ENCODE measurements at regions not wholly inside any gene's neighbourhood (a gene's known extent, or its start where the extent isn't known, plus 50 kb on each side); places are given as distances from the start of the nearest gene placed in this dataset.

GRCh38 chr11:19330416-19330815, 89.7 kb upstream of the E2F8 start:
- in situ Hi-C loops (cut with MboI), result no loop called here
- no peaks in the 10 kb centered on the region for H3K36me3 ChIP-seq (ENCODE audit: control insufficient read depth, insufficient read depth, low read length)

GRCh38 chr11:19329970-19330369, 89.2 kb upstream of the E2F8 start:
- H3K27ac ChIP-seq (ENCODE audit: extremely low read depth, low read depth, low read length), result no peak overlapping the region
- ATAC-seq (no peak), FAIRE-seq (no peak), DNase-seq (ENCODE audit: extremely low read depth in 1 of 4, low spot score in 3 of 4) (no peak)
- peaks cover 0 to 6% of the 10 kb centered on the region in 2 experiments; a peak in 2 of 5 replicates for H3K27me3 ChIP-seq (ENCODE audit: control insufficient read depth in 2 of 2, insufficient read depth in 2 of 2, low read length in 2 of 2)
- no peaks in the 10 kb centered on the region for H3K36me3 ChIP-seq (ENCODE audit: control insufficient read depth, insufficient read depth, low read length)
- ChIA-PET CTCF (ENCODE audit: low intra/inter-chr PET ratio) (no interaction called here), POLR2A (no interaction called here)
- H4K20me1 ChIP-seq (replicated peaks; ENCODE audit: control insufficient read depth, insufficient read depth, low read length), result no peaks in the 10 kb centered on the region
- no peak overlapping the region for H3K9ac ChIP-seq (ENCODE audit: insufficient read depth in 1 of 2, low read depth in 2 of 2, low read length in 2 of 2)
- no peak overlapping the region for H3K4me3 ChIP-seq
- H3K9me1 ChIP-seq (ENCODE audit: control insufficient read depth, insufficient read depth, low read length), result no peaks in the 10 kb centered on the region
- no peaks in the 10 kb centered on the region for H3K4me1 ChIP-seq (replicated peaks in 1 of 2; ENCODE audit: control insufficient read depth in 2 of 2, insufficient read depth in 2 of 2, low read length in 2 of 2)
- no peak overlapping the region for H2AFZ ChIP-seq (ENCODE audit: low read depth, low read length)
- no peaks in the 10 kb centered on the region for H3K9me3 ChIP-seq (replicated peaks; ENCODE audit: control insufficient read depth, insufficient read depth, low read depth, low read length)
- H3K79me2 ChIP-seq (ENCODE audit: control insufficient read depth, insufficient read depth, low read length), result no peaks in the 10 kb centered on the region
- no peak overlapping the region for H3K4me2 ChIP-seq (ENCODE audit: insufficient read depth, low read length)
- no TSS peak for BruUV-seq (replicated peaks)
- in situ Hi-C loops (cut with MboI), result no loop called here
- TF ChIP-seq ELF4 (CRISPR knock-in tag; IDR thresholded peaks at IDR 0.05), result no peak
- intact Hi-C loops (cut with micrococcal nuclease), result loop anchor here (5.0 kb wide), 1 partner anchor 222 kb away; no protein-coding TSS in a partner anchor
- 0% methylated on average over 1 of the region's 1 CpG for WGBS (ENCODE audit: insufficient coverage, low coverage, missing lambda C conversion rate)

More at GRCh38 chr11:19330416-19330815, 89.7 kb upstream of the E2F8 start:
- Histone ChIP-seq H3K79me2 (ENCODE audit: control insufficient read depth, insufficient read depth, low read length) (no peaks in the 10 kb centered on the region), H3K27ac (ENCODE audit: extremely low read depth, low read depth, low read length) (no peak overlapping the region), H3K4me2 (ENCODE audit: insufficient read depth, low read length) (no peak overlapping the region), H3K9me1 (ENCODE audit: control insufficient read depth, insufficient read depth, low read length) (no peaks in the 10 kb centered on the region), H3K4me3 (no peak overlapping the region), H3K27me3 (ENCODE audit: control insufficient read depth in 2 of 2, insufficient read depth in 2 of 2, low read length in 2 of 2) (peaks cover 0 to 6% of the 10 kb centered on the region in 2 experiments; a peak in 2 of 5 replicates), H2AFZ (ENCODE audit: low read depth, low read length) (no peak overlapping the region), H3K4me1 (replicated peaks in 1 of 2; ENCODE audit: control insufficient read depth in 2 of 2, insufficient read depth in 2 of 2, low read length in 2 of 2) (no peaks in the 10 kb centered on the region), H3K9ac (ENCODE audit: insufficient read depth in 1 of 2, low read depth in 2 of 2, low read length in 2 of 2) (no peak overlapping the region), H3K9me3 (replicated peaks; ENCODE audit: control insufficient read depth, insufficient read depth, low read depth, low read length) (no peaks in the 10 kb centered on the region), H4K20me1 (replicated peaks; ENCODE audit: control insufficient read depth, insufficient read depth, low read length) (no peaks in the 10 kb centered on the region)
- 0% methylated on average over 2 of the region's 2 CpGs for WGBS (ENCODE audit: insufficient coverage, low coverage, missing lambda C conversion rate)
- no peak for ATAC-seq
- intact Hi-C loops (cut with micrococcal nuclease), result no loop called here
- TF ChIP-seq ILK (tag; IDR thresholded peaks at IDR 0.05; ENCODE audit: borderline replicate concordance, low read depth) (no peak), NR3C1 (CRISPR knock-in tag; IDR thresholded peaks at IDR 0.05) (no peak), ERF (CRISPR knock-in tag; IDR thresholded peaks at IDR 0.05) (no peak), ZNF175 (CRISPR knock-in tag; IDR thresholded peaks at IDR 0.05; ENCODE audit: low read depth) (no peak)
- no peak for FAIRE-seq
- no TSS peak for BruUV-seq (replicated peaks)
- DNase-seq (ENCODE audit: extremely low read depth in 1 of 4, low spot score in 3 of 4), result no peak
- POLR2A ChIA-PET, result no interaction called here
- CTCF ChIA-PET (ENCODE audit: low intra/inter-chr PET ratio), result no interaction called here
